ENCODE measurements at regions not wholly inside any gene's neighbourhood (a gene's known extent, or its start where the extent isn't known, plus 50 kb on each side); places are given as distances from the start of the nearest gene placed in this dataset.

DNA sequence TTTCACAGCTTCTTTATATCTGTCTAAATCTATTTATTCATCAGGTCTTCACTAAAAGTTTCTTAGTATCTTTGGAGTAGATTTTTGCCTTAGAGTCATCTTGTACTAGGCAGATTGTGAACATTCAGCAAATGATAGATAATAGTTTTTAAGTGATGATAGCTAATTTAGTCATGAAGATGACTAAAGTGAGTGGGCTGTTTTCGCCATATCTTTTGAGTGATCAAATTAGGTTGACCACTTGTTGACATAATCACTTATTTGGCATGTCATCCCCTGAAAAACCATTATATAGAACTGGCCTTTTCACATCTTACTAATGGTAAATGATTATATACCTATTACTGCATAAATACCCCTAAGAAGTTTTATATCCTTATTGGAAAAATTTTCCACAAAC is 999.2 kb downstream of the PCDH17 start:
- TF ChIP-seq, protein P1, sequence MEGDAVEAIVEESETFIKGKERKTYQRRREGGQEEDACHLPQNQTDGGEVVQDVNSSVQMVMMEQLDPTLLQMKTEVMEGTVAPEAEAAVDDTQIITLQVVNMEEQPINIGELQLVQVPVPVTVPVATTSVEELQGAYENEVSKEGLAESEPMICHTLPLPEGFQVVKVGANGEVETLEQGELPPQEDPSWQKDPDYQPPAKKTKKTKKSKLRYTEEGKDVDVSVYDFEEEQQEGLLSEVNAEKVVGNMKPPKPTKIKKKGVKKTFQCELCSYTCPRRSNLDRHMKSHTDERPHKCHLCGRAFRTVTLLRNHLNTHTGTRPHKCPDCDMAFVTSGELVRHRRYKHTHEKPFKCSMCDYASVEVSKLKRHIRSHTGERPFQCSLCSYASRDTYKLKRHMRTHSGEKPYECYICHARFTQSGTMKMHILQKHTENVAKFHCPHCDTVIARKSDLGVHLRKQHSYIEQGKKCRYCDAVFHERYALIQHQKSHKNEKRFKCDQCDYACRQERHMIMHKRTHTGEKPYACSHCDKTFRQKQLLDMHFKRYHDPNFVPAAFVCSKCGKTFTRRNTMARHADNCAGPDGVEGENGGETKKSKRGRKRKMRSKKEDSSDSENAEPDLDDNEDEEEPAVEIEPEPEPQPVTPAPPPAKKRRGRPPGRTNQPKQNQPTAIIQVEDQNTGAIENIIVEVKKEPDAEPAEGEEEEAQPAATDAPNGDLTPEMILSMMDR (IDR thresholded peaks at IDR 0.05): no peak
- no peak for TF ChIP-seq EZH2 (IDR thresholded peaks at IDR 0.05; ENCODE audit: borderline replicate concordance, insufficient read depth, low read depth, low read length, poor library complexity, severe bottlenecking)
